ENCODE measurements at regions not wholly inside any gene's neighbourhood (a gene's known extent, or its start where the extent isn't known, plus 50 kb on each side); places are given as distances from the start of the nearest gene placed in this dataset.

DNA sequence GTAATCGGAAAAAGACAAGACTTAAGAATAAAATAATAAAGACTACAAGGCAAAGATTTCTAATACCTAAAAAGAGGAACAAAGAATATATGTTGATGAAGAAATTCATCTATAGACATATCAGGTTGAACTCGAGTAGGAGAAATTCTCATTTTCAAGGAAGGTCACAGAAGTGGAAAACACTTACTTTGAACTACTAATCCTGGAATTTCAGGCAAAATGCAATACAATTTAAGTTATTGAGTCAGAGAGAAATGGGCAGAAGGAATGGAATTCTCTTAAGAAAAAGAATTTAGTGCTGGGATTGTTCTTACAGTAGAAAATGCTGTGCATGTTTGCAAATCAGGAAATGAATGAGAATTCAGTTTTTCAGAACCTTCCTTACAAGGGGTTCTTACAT, 135.9 kb upstream of the TGFBR2 start:
- Histone ChIP-seq H3K27me3 (ENCODE audit: control insufficient read depth, insufficient read depth, low read length) (no peaks in the 10 kb centered on the region), H3K36me3 (ENCODE audit: control insufficient read depth, insufficient read depth, low read length) (no peaks in the 10 kb centered on the region), H3K4me3 (ENCODE audit: low read depth, low read length) (no peak overlapping the region)
- DNase-seq (ENCODE audit: low read depth) = no peak
- TF ChIP-seq, protein P1, sequence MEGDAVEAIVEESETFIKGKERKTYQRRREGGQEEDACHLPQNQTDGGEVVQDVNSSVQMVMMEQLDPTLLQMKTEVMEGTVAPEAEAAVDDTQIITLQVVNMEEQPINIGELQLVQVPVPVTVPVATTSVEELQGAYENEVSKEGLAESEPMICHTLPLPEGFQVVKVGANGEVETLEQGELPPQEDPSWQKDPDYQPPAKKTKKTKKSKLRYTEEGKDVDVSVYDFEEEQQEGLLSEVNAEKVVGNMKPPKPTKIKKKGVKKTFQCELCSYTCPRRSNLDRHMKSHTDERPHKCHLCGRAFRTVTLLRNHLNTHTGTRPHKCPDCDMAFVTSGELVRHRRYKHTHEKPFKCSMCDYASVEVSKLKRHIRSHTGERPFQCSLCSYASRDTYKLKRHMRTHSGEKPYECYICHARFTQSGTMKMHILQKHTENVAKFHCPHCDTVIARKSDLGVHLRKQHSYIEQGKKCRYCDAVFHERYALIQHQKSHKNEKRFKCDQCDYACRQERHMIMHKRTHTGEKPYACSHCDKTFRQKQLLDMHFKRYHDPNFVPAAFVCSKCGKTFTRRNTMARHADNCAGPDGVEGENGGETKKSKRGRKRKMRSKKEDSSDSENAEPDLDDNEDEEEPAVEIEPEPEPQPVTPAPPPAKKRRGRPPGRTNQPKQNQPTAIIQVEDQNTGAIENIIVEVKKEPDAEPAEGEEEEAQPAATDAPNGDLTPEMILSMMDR (IDR thresholded peaks at IDR 0.05; ENCODE audit: insufficient read depth, low read length, poor library complexity, severe bottlenecking) = no peak

- Histone ChIP-seq H3K36me3 (ENCODE audit: control insufficient read depth, insufficient read depth, low read length) (no peaks in the 10 kb centered on the region), H3K4me3 (ENCODE audit: low read depth, low read length) (no peak overlapping the region), H3K27me3 (ENCODE audit: control insufficient read depth, insufficient read depth, low read length) (no peaks in the 10 kb centered on the region)
- TF ChIP-seq, protein P1 (IDR thresholded peaks at IDR 0.05; ENCODE audit: insufficient read depth, low read length, poor library complexity, severe bottlenecking) = no peak
- no peak for DNase-seq (ENCODE audit: low read depth)
These were observed 135.3 kb upstream of the TGFBR2 start for GRCh38 chr3:30471066-30471465.

- Histone ChIP-seq H3K27me3 (ENCODE audit: control insufficient read depth, insufficient read depth, low read length) (no peaks in the 10 kb centered on the region), H3K36me3 (ENCODE audit: control insufficient read depth, insufficient read depth, low read length) (no peaks in the 10 kb centered on the region), H3K4me3 (ENCODE audit: low read depth, low read length) (no peak overlapping the region)
- TF ChIP-seq, protein P1 (IDR thresholded peaks at IDR 0.05; ENCODE audit: insufficient read depth, low read length, poor library complexity, severe bottlenecking) = no peak
- DNase-seq (ENCODE audit: low read depth) = no peak
These were observed 134.5 kb upstream of the TGFBR2 start for GRCh38 chr3:30471796-30472489.

DNA sequence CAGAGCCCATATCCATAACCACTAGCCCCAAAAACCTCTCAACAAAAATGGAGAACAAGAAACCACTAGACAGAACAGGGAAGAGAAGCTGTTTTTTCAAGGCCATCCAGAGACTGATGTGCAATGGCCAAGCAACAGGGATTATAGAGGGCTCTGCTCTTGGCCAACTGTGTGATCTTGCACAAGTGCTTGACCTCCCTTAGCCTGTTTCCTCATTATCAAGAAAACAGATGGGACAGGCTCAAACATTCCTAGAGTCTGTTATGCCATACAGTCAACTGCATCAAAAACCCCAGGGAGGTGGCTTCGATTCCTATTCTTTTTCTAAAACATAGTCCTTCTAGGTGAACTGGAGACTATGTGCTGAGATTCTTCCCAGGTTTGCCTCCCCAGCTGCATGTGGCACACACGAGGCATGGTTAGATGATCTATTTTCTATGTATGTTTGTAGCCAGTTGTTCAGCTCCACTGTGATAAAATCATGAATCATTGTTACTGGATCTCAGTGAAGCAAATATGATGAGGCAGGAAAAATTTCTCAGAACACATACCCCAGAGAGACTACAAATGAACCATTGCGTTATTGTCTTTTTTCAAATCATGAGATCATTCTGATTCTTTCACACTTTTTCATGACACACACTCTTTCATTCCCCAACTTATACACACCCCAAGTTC, 132.9 kb upstream of the TGFBR2 start:
- TF ChIP-seq, protein P1 (IDR thresholded peaks at IDR 0.05; ENCODE audit: insufficient read depth, low read length, poor library complexity, severe bottlenecking) = no peak
- Histone ChIP-seq H3K36me3 (ENCODE audit: control insufficient read depth, insufficient read depth, low read length) (no peaks in the 10 kb centered on the region), H3K4me3 (ENCODE audit: low read depth, low read length) (no peak overlapping the region), H3K27me3 (ENCODE audit: control insufficient read depth, insufficient read depth, low read length) (no peaks in the 10 kb centered on the region)
- no peak for DNase-seq (ENCODE audit: low read depth)

DNA sequence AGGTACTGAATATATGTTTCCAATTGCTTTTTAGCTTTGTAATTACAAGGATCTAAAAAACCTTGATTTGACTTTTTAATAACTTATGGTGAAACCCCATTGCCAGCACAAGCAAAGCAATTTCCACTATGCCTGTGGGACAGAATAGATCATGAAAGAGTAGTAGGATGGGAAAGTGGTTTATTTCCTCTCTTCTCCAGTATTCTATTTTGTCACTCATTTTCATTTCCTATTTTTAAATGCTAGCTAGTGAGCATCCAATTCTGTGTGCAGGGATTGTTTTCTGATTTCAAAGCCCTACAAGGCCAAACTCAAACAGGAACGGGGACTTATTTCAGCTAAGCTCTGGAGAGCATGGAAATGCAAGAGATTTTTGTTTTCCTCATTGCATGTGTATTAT, 132.0 kb upstream of the TGFBR2 start:
- no peak overlapping the region for H3K4me3 ChIP-seq (ENCODE audit: low read depth, low read length)
- no peaks in the 10 kb centered on the region for H3K36me3 ChIP-seq (ENCODE audit: control insufficient read depth, insufficient read depth, low read length)
- DNase-seq (ENCODE audit: low read depth) = no peak
- TF ChIP-seq, protein P1 (IDR thresholded peaks at IDR 0.05; ENCODE audit: insufficient read depth, low read length, poor library complexity, severe bottlenecking) = no peak
- H3K27me3 ChIP-seq (ENCODE audit: control insufficient read depth, insufficient read depth, low read length) = no peaks in the 10 kb centered on the region
